ENCODE measurements at regions not wholly inside any gene's neighbourhood (a gene's known extent, or its start where the extent isn't known, plus 50 kb on each side); places are given as distances from the start of the nearest gene placed in this dataset.

DNA sequence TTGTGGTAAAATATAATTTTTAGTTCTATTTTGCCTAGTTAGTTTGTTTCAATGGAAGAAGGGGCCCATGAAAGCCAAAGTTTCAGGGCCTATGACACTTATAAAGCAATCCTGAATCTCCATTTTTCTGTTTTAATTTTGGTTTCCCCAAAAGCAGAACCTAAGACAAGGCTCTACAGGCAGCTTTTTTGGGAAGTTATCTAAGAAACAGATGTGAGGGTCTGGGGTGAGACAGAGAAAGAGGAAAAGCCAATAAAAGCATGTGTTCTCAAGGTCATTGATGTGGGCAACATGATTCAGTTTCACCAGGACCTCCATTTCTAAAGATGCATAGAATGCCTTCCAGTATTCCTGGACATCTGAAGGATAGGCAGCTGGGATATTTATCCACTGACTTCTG is 598.5 kb downstream of the PDCD6IP start:
- no TSS peak for BruUV-seq (replicated peaks)
- DNase-seq (ENCODE audit: low read depth, low spot score) (no peak), FAIRE-seq (no peak)
- Histone ChIP-seq H3K36me3 (ENCODE audit: control insufficient read depth in 2 of 2, extremely low read depth in 1 of 2, insufficient read depth in 2 of 2, low read length in 2 of 2) (no peaks in the 10 kb centered on the region), H3K4me1 (ENCODE audit: control insufficient read depth, extremely low read depth, insufficient read depth, low read length) (no peaks in the 10 kb centered on the region), H3K9me3 (replicated peaks; ENCODE audit: control insufficient read depth, insufficient read depth, low read length) (no peaks in the 10 kb centered on the region), H3K27ac (ENCODE audit: insufficient read depth, low read depth, low read length) (no peak overlapping the region), H2AFZ (ENCODE audit: low read depth, low read length) (no peak overlapping the region), H4K20me1 (replicated peaks; ENCODE audit: control insufficient read depth, extremely low read depth, insufficient read depth, low read length) (no peaks in the 10 kb centered on the region), H3K9ac (replicated peaks; ENCODE audit: extremely low read depth, insufficient read depth, low read length) (no peak overlapping the region), H3K4me2 (ENCODE audit: insufficient read depth, low read length) (no peak overlapping the region), H3K4me3 (replicated peaks in 1 of 3; ENCODE audit: insufficient read depth in 1 of 3, low read depth in 1 of 3, low read length in 3 of 3) (no peak overlapping the region), H3K27me3 (ENCODE audit: control insufficient read depth in 2 of 2, insufficient read depth in 2 of 2, low read length in 2 of 2) (no peaks in the 10 kb centered on the region), H3K9me1 (replicated peaks; ENCODE audit: control insufficient read depth, extremely low read depth, insufficient read depth, low read length) (no peaks in the 10 kb centered on the region), H3K79me2 (ENCODE audit: control insufficient read depth, insufficient read depth, low read length) (no peaks in the 10 kb centered on the region)
- dilution Hi-C loops (cut with MboI; ENCODE audit: extremely low pct_ligation_motif_present, low sequenced_read_pairs) (no loop called here), intact Hi-C loops (cut with micrococcal nuclease) (no loop called here)
- CTCF ChIA-PET, result no interaction called here
- no peak for TF ChIP-seq MYC (IDR thresholded peaks at IDR 0.05; ENCODE audit: low read depth, low read length)
- no peak for TF ChIP-seq EZH2 (IDR thresholded peaks at IDR 0.05; ENCODE audit: borderline replicate concordance, low read depth, low read length, severe bottlenecking)
- TF ChIP-seq MAX (IDR thresholded peaks at IDR 0.05; ENCODE audit: insufficient read depth, insufficient read length), result no peak
- TF ChIP-seq FOS (IDR thresholded peaks at IDR 0.05; ENCODE audit: borderline replicate concordance, insufficient read depth, low read length), result no peak
- no peak for TF ChIP-seq POLR2A (IDR thresholded peaks at IDR 0.05; ENCODE audit: low read depth, low read length)
- TF ChIP-seq JUN (IDR thresholded peaks at IDR 0.05; ENCODE audit: borderline replicate concordance, insufficient read depth, insufficient read length, low read depth), result no peak
- TF ChIP-seq POLR2AphosphoS5 (IDR thresholded peaks at IDR 0.05; ENCODE audit: insufficient read depth, low read depth, low read length), result no peak
- TF ChIP-seq GATA2 (IDR thresholded peaks at IDR 0.05; ENCODE audit: insufficient read depth, insufficient read length, low read depth, low read length), result no peak
- TF ChIP-seq, protein P1, sequence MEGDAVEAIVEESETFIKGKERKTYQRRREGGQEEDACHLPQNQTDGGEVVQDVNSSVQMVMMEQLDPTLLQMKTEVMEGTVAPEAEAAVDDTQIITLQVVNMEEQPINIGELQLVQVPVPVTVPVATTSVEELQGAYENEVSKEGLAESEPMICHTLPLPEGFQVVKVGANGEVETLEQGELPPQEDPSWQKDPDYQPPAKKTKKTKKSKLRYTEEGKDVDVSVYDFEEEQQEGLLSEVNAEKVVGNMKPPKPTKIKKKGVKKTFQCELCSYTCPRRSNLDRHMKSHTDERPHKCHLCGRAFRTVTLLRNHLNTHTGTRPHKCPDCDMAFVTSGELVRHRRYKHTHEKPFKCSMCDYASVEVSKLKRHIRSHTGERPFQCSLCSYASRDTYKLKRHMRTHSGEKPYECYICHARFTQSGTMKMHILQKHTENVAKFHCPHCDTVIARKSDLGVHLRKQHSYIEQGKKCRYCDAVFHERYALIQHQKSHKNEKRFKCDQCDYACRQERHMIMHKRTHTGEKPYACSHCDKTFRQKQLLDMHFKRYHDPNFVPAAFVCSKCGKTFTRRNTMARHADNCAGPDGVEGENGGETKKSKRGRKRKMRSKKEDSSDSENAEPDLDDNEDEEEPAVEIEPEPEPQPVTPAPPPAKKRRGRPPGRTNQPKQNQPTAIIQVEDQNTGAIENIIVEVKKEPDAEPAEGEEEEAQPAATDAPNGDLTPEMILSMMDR (IDR thresholded peaks at IDR 0.05; ENCODE audit: extremely low read depth in 1 of 2, insufficient read depth in 1 of 2, low read depth in 1 of 2, low read length in 2 of 2), result no peak
- POLR2A ChIA-PET, result no interaction called here

Measured in endothelial cell of umbilical vein (primary cell).